HCT116 (cell line): ENCODE measurements at regions not wholly inside any gene's neighbourhood (a gene's known extent, or its start where the extent isn't known, plus 50 kb on each side); places are given as distances from the start of the nearest gene placed in this dataset.

Source experiments
- ATAC-seq: fragments of 200-7000 bp; cut with Tn5 transposase; 2 replicates; pipeline ENCODE4 v1.9.1; 2020; ENCODE audit warnings: mild to moderate bottlenecking, moderate library complexity
- BruUV-seq: library from RNA; stranded (reverse); fragments of 400-500 nt; replicated peaks from 2 replicates; lab custom pipeline; 2021; lab: Mats Ljungman, UMichigan
- CTCF ChIA-PET: fragments of 300-600 bp; sonication (Branson Sonifier 250); formaldehyde crosslinking; loops from one replicate; lab custom pipeline; 2021; ENCODE audit warnings: antibody characterized with exemption; lab: Charles Lee
- POLR2A ChIA-PET: fragments of 300-600, 350-600 bp; sonication (Branson Sonifier 250); formaldehyde crosslinking; loops from one replicate; lab custom pipeline; 2021; ENCODE audit warnings: antibody characterized with exemption; lab: Charles Lee
- RAD21 ChIA-PET, 2 experiments: fragments of 300-600 bp; sonication (Branson Sonifier 250); formaldehyde crosslinking; loops; one replicate each; lab custom pipeline; 2023; ENCODE audit warnings: low total read pairs in 2 of 2; ENCODE audit not compliant: uncharacterized antibody in 2 of 2, unreplicated experiment in 2 of 2, low non-redundant PET in 1 of 2; lab: Charles Lee
- DNase-seq: peaks from one replicate; pipeline ENCODE4 v3.0.0-alpha.2; 2010; ENCODE audit warnings: low read depth, low spot score
- H2AFZ ChIP-seq: fragments of 200-600 bp; shearing (Covaris generic), sonication (generic); 2 replicates; pipeline ENCODE4 v1.6.1; 2017; ENCODE audit warnings: low read depth, mixed run types, mixed read lengths, antibody characterized with exemption, low read length; ENCODE audit not compliant: poor library complexity, severe bottlenecking
- H3K27ac ChIP-seq: 2 replicates; pipeline ENCODE4 v1.5.1; 2012; ENCODE audit warnings: low read depth, low read length
- H3K27me3 ChIP-seq: fragments of 200-600 bp; sonication (generic); 2 replicates; pipeline ENCODE4 v1.6.1; 2016; ENCODE audit warnings: mixed run types, low read length, mixed read lengths; ENCODE audit not compliant: insufficient read depth
- H3K36me3 ChIP-seq, 2 experiments: fragments of 200-500 bp in 1 of 2; fragments of 200-600 bp in 1 of 2; sonication (Bioruptor generic) in 1 of 2; sonication (generic) in 1 of 2; 2 replicates each; pipeline versions ENCODE4 v1.5.1 to v1.6.1; 2014 to 2016; ENCODE audit warnings: low read length in 2 of 2, inconsistent platforms in 1 of 2, mixed read lengths in 1 of 2, mixed run types in 1 of 2; ENCODE audit not compliant: insufficient read depth in 2 of 2, control insufficient read depth in 1 of 2
- H3K4me1 ChIP-seq, 2 experiments: fragments of 200-600 bp in 1 of 2; sonication (generic) in 1 of 2; 2 replicates each; pipeline versions ENCODE4 v1.5.1 to v1.6.1; 2012 to 2017; ENCODE audit warnings: low read length in 2 of 2, inconsistent platforms in 1 of 2, mild to moderate bottlenecking in 1 of 2, mixed read lengths in 1 of 2, mixed run types in 1 of 2, moderate library complexity in 1 of 2; ENCODE audit not compliant: insufficient read depth in 2 of 2, control insufficient read depth in 1 of 2
- H3K4me2 ChIP-seq: fragments of 200-600 bp; sonication (generic); 2 replicates; pipeline ENCODE4 v1.6.1; 2017; ENCODE audit warnings: mixed run types, low read length, mixed read lengths
- H3K4me3 ChIP-seq, 2 experiments: fragments of 200-600 bp in 1 of 2; sonication (generic) in 1 of 2; replicated peaks in 1 of 2; 2 replicates each; pipeline ENCODE4 v1.5.1; 2011 to 2016; ENCODE audit warnings: low read length in 2 of 2, control low read depth in 1 of 2, low read depth in 1 of 2, mild to moderate bottlenecking in 1 of 2, mixed read lengths in 1 of 2, mixed run types in 1 of 2
- H3K79me2 ChIP-seq: fragments of 200-600 bp; sonication (generic); 2 replicates; pipeline ENCODE4 v1.6.1; 2017; ENCODE audit warnings: mild to moderate bottlenecking, mixed run types, low read length, moderate library complexity, mixed read lengths; ENCODE audit not compliant: insufficient read depth
- H3K9ac ChIP-seq: fragments of 200-600 bp; sonication (generic); 2 replicates; pipeline ENCODE4 v1.6.1; 2016; ENCODE audit warnings: low read length, mixed read lengths
- H3K9me2 ChIP-seq: fragments of 200-600 bp; sonication (generic), shearing (Covaris generic); 2 replicates; pipeline ENCODE4 v1.6.1; 2017; ENCODE audit warnings: mixed run types, mild to moderate bottlenecking, moderate library complexity; ENCODE audit not compliant: insufficient read depth
- H3K9me3 ChIP-seq, 2 experiments: fragments of 200-500 bp in 1 of 2; fragments of 200-600 bp in 1 of 2; sonication (Bioruptor generic) in 1 of 2; sonication (generic) in 1 of 2; 2 replicates each; pipeline ENCODE4 v1.6.1; 2014 to 2017; ENCODE audit warnings: low read length in 2 of 2, mixed read lengths in 2 of 2, inconsistent platforms in 1 of 2, low read depth in 1 of 2, mild to moderate bottlenecking in 1 of 2, mixed run types in 1 of 2, moderate library complexity in 1 of 2; ENCODE audit not compliant: control insufficient read depth in 1 of 2, insufficient read depth in 1 of 2
- H4K20me1 ChIP-seq: fragments of 200-600 bp; sonication (generic), shearing (Covaris generic); 2 replicates; pipeline ENCODE4 v1.6.1; 2017; ENCODE audit warnings: mixed run types, mild to moderate bottlenecking, moderate library complexity; ENCODE audit not compliant: insufficient read depth
- ATF3 ChIP-seq: IDR thresholded peaks from 2 replicates; pipeline ENCODE4 v1.6.1; 2012
- CBX3 ChIP-seq: IDR thresholded peaks from 2 replicates; pipeline ENCODE4 v1.6.1; 2012; ENCODE audit warnings: low read depth
- EGR1 ChIP-seq: IDR thresholded peaks from 2 replicates; pipeline ENCODE4 v1.6.1; 2012; ENCODE audit warnings: low read depth
- JUND ChIP-seq: IDR thresholded peaks from 2 replicates; pipeline ENCODE4 v1.6.1; 2012
- POLR2AphosphoS5 ChIP-seq: IDR thresholded peaks from 2 replicates; pipeline ENCODE4 v1.6.1; 2011; ENCODE audit warnings: mild to moderate bottlenecking, low read depth, low read length, moderate library complexity
- REST ChIP-seq: IDR thresholded peaks from 2 replicates; pipeline ENCODE4 v1.6.1; 2012; ENCODE audit warnings: low read depth
- SIN3A ChIP-seq: IDR thresholded peaks from 2 replicates; pipeline ENCODE4 v1.6.1; 2012; ENCODE audit warnings: low read depth
- SP1 ChIP-seq: IDR thresholded peaks from 2 replicates; pipeline ENCODE4 v1.6.1; 2012; ENCODE audit warnings: low read depth
- SRF ChIP-seq: IDR thresholded peaks from 2 replicates; pipeline ENCODE4 v1.6.1; 2012; ENCODE audit warnings: low read depth
- ZBTB33 ChIP-seq: IDR thresholded peaks from 2 replicates; pipeline ENCODE4 v1.6.1; 2011; ENCODE audit warnings: mild to moderate bottlenecking, low read length, moderate library complexity; ENCODE audit not compliant: insufficient replicate concordance; ENCODE audit errors: extremely low read depth
- ZFX ChIP-seq: fragments of 450-650 bp; IDR thresholded peaks from 2 replicates; pipeline ENCODE4 v1.6.1; 2017
- ZNF274 ChIP-seq: fragments of 200-500 bp; sonication (Bioruptor generic); IDR thresholded peaks from 2 replicates; pipeline ENCODE4 v1.6.1; 2014; ENCODE audit warnings: mild to moderate bottlenecking, low read depth, low read length, inconsistent platforms
- intact Hi-C: fragments of 100-400 bp; cut with micrococcal nuclease; formaldehyde crosslinking; loops from 2 replicates; pipeline ENCODE4 v1.10.0; 2022
- TF ChIP-seq, protein P1 (sequence below), 3 experiments: fragments of 200-600 bp in 1 of 3; sonication (generic) in 1 of 3; IDR thresholded peaks in 2 of 3; conservative IDR thresholded peaks in 1 of 3; 2 replicates each; pipeline ENCODE4 v1.5.1; 2012 to 2017; ENCODE audit warnings: low read depth in 2 of 3, low read length in 2 of 3, antibody characterized with exemption in 1 of 3, borderline replicate concordance in 1 of 3, control low read depth in 1 of 3, mild to moderate bottlenecking in 1 of 3, mixed read lengths in 1 of 3, mixed run types in 1 of 3, moderate library complexity in 1 of 3; ENCODE audit not compliant: insufficient read depth in 1 of 3

DNA sequence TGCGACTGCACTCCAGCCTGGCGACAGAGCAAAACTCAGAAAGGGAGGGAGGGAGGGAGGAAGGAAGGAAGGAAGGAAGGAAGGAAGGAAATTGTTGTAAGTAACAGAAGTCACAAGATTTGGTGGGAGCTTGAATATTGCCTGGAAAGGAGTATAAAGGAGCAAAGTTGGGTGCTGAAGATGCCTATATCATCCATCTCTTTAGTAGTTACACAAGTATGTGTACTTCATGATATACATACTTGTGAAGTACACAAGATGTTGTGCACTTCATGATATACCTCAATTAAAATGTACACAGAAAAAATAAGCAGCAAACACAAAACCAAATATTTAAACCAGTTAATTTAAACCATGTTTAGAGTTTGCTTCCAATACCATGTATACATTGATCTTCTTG lies 1223.8 kb downstream of the SORCS3 start:
- no peaks in the 10 kb centered on the region; the same call in 1 of the 2 replicates for H4K20me1 ChIP-seq
- no peaks in the 10 kb centered on the region for H3K36me3 ChIP-seq
- intact Hi-C loops, result no loop called here
- TF ChIP-seq REST (no peak), JUND (no peak), ZNF274 (no peak), CBX3 (no peak), ATF3 (no peak), ZFX (no peak), POLR2AphosphoS5 (no peak), EGR1 (no peak), SP1 (no peak), SIN3A (no peak), ZBTB33 (no peak), SRF (no peak)
- TF ChIP-seq, protein P1, sequence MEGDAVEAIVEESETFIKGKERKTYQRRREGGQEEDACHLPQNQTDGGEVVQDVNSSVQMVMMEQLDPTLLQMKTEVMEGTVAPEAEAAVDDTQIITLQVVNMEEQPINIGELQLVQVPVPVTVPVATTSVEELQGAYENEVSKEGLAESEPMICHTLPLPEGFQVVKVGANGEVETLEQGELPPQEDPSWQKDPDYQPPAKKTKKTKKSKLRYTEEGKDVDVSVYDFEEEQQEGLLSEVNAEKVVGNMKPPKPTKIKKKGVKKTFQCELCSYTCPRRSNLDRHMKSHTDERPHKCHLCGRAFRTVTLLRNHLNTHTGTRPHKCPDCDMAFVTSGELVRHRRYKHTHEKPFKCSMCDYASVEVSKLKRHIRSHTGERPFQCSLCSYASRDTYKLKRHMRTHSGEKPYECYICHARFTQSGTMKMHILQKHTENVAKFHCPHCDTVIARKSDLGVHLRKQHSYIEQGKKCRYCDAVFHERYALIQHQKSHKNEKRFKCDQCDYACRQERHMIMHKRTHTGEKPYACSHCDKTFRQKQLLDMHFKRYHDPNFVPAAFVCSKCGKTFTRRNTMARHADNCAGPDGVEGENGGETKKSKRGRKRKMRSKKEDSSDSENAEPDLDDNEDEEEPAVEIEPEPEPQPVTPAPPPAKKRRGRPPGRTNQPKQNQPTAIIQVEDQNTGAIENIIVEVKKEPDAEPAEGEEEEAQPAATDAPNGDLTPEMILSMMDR (IDR thresholded peaks at IDR 0.05 in 2 of 3, conservative IDR thresholded peaks at IDR 0.05 in 1 of 3; ENCODE audit: borderline replicate concordance in 1 of 3, insufficient read depth in 1 of 3, low read depth in 2 of 3, low read length in 2 of 3), result no peak
- no TSS peak for BruUV-seq
- DNase-seq (no peak), ATAC-seq (no peak)
- H2AFZ ChIP-seq, result no peak overlapping the region
- H3K4me1 ChIP-seq, result no peaks in the 10 kb centered on the region
- ChIA-PET CTCF (no interaction called here), RAD21 (no interaction called here), POLR2A (no interaction called here)
- H3K4me3 ChIP-seq, result no peak overlapping the region
- H3K27me3 ChIP-seq, result no peaks in the 10 kb centered on the region
- H3K4me2 ChIP-seq, result no peak overlapping the region
- H3K9me3 ChIP-seq, result peaks cover 26 to 29% of the 10 kb centered on the region in 2 experiments; a peak in 3 of 4 replicates
- no peaks in the 10 kb centered on the region for H3K79me2 ChIP-seq
- H3K27ac ChIP-seq, result no peak overlapping the region
- no peak overlapping the region for H3K9ac ChIP-seq
- H3K9me2 ChIP-seq, result no peaks in the 10 kb centered on the region
